ENCODE measurements at regions not wholly inside any gene's neighbourhood (a gene's known extent, or its start where the extent isn't known, plus 50 kb on each side); places are given as distances from the start of the nearest gene placed in this dataset.

DNA sequence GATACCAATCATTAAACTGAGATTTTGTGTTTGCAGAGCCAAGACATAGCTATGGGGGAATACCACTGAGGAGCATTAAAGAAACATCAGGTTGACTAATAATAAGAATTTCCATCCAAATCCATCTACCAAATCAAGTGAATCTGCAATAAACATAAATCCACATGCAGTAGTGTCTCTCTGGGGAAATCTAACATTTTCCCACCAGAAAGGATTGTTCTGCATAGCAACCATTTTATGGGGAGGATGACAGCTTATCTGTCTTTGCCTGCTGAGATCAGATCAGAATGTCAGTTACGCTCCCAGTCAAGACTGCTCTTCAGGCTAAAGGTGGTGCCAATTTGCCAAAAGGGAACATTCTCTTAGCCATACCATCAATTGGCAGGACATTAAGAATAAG is 1098.9 kb upstream of the CHAC2 start:
- Histone ChIP-seq H3K27me3 (ENCODE audit: control insufficient read depth, insufficient read depth, low read length) (no peaks in the 10 kb centered on the region), H3K4me1 (ENCODE audit: control insufficient read depth, insufficient read depth, low read length) (no peaks in the 10 kb centered on the region), H3K9ac (ENCODE audit: low read depth, low read length) (no peak overlapping the region), H3K4me3 (ENCODE audit: low read depth, low read length) (no peak overlapping the region), H3K9me3 (ENCODE audit: control insufficient read depth, insufficient read depth, low read length) (peaks cover 3% of the 10 kb centered on the region), H3K36me3 (ENCODE audit: control insufficient read depth, insufficient read depth, low read length) (no peaks in the 10 kb centered on the region)

DNA sequence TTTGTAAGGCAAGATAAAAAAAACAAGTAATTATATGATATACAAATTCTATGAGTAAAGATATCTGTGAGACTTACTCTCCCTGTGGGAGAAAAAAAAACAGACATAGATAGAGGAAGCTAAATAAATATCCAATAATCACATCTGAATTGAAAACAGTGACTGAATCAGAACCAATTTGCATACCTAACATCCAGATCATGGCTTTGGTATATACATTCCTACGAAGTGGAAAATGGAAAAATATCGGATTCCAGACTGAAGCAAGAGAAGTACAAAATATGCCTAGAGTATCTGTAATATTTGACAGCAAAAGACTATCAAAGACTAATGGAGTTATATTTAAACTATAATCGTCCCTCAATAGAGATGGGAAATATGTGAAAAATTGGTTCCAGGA is 1108.1 kb upstream of the CHAC2 start:
- Histone ChIP-seq H3K4me3 (ENCODE audit: low read depth, low read length) (no peak overlapping the region), H3K9me3 (ENCODE audit: control insufficient read depth, insufficient read depth, low read length) (no peaks in the 10 kb centered on the region), H3K27me3 (ENCODE audit: control insufficient read depth, insufficient read depth, low read length) (no peaks in the 10 kb centered on the region)

GRCh38 chr2:52658598-52658997 is 1109.0 kb upstream of the CHAC2 start:
- Histone ChIP-seq H3K4me1 (ENCODE audit: control insufficient read depth, insufficient read depth, low read length) (no peaks in the 10 kb centered on the region), H3K9ac (ENCODE audit: low read depth, low read length) (no peak overlapping the region), H3K36me3 (ENCODE audit: control insufficient read depth, insufficient read depth, low read length) (no peaks in the 10 kb centered on the region), H3K9me3 (ENCODE audit: control insufficient read depth, insufficient read depth, low read length) (no peaks in the 10 kb centered on the region), H3K4me3 (ENCODE audit: low read depth, low read length) (no peak overlapping the region), H3K27me3 (ENCODE audit: control insufficient read depth, insufficient read depth, low read length) (no peaks in the 10 kb centered on the region)

More for the DNA sequence above, 1108.1 kb upstream of the CHAC2 start:
- no peaks in the 10 kb centered on the region for H3K36me3 ChIP-seq (ENCODE audit: control insufficient read depth, insufficient read depth, low read length)
- no peaks in the 10 kb centered on the region for H3K4me1 ChIP-seq (ENCODE audit: control insufficient read depth, insufficient read depth, low read length)
- H3K9ac ChIP-seq (ENCODE audit: low read depth, low read length) = no peak overlapping the region

DNA sequence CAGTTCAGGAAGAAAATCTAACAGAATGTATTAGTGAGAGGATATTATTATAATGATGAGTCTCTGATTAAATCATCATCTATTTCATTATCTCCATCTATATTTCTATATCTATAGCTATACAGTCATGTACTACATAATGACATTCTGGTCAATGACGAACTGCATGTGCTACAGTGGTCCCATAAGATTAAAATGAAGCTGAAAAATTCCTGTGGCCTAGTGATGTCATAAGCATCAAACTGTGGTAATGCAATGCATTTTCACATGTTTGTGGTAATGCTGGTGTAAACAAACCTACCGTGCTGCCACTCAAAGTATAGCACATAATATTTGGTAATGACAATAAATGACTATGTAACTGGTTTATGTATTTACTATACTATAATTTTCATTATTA is 1127.9 kb upstream of the CHAC2 start:
- Histone ChIP-seq H3K27me3 (ENCODE audit: control insufficient read depth, insufficient read depth, low read length) (no peaks in the 10 kb centered on the region), H3K4me3 (ENCODE audit: low read depth, low read length) (no peak overlapping the region), H3K4me1 (ENCODE audit: control insufficient read depth, insufficient read depth, low read length) (no peaks in the 10 kb centered on the region), H3K9ac (ENCODE audit: low read depth, low read length) (no peak overlapping the region), H3K9me3 (ENCODE audit: control insufficient read depth, insufficient read depth, low read length) (no peaks in the 10 kb centered on the region), H3K36me3 (ENCODE audit: control insufficient read depth, insufficient read depth, low read length) (no peaks in the 10 kb centered on the region)

DNA sequence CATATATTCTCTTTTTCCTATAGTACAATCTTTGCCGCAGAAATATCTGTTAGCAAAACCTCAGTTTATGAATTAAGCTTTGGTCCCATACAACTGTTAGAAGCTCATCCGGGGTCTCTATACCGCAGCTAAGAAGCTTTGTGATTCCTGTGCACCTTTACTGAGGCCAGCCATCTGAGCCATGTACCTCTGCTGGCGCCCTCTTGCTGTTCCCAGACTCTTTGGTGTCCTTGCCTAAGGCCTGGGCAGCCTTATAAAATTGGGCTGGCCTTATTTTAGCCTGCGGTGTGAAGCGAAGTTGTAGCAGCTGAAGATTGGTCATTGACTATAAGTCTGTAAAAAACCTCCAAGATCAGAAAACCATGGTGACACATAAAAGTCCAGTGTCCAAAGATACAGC is 1135.1 kb upstream of the CHAC2 start:
- no peak overlapping the region for H3K9ac ChIP-seq (ENCODE audit: low read depth, low read length)
- no peak overlapping the region for H3K4me3 ChIP-seq (ENCODE audit: low read depth, low read length)
- no peaks in the 10 kb centered on the region for H3K27me3 ChIP-seq (ENCODE audit: control insufficient read depth, insufficient read depth, low read length)
- no peaks in the 10 kb centered on the region for H3K36me3 ChIP-seq (ENCODE audit: control insufficient read depth, insufficient read depth, low read length)
- no peaks in the 10 kb centered on the region for H3K4me1 ChIP-seq (ENCODE audit: control insufficient read depth, insufficient read depth, low read length)
- no peaks in the 10 kb centered on the region for H3K9me3 ChIP-seq (ENCODE audit: control insufficient read depth, insufficient read depth, low read length)

GRCh38 chr2:52629944-52630343 is 1137.7 kb upstream of the CHAC2 start:
- no peaks in the 10 kb centered on the region for H3K36me3 ChIP-seq (ENCODE audit: control insufficient read depth, insufficient read depth, low read length)
- no peaks in the 10 kb centered on the region for H3K9me3 ChIP-seq (ENCODE audit: control insufficient read depth, insufficient read depth, low read length)
- no peaks in the 10 kb centered on the region for H3K4me1 ChIP-seq (ENCODE audit: control insufficient read depth, insufficient read depth, low read length)
- H3K27me3 ChIP-seq (ENCODE audit: control insufficient read depth, insufficient read depth, low read length) = no peaks in the 10 kb centered on the region
- H3K4me3 ChIP-seq (ENCODE audit: low read depth, low read length) = no peak overlapping the region
- no peak overlapping the region for H3K9ac ChIP-seq (ENCODE audit: low read depth, low read length)

GRCh38 chr2:52629531-52629930 is 1138.1 kb upstream of the CHAC2 start:
- Histone ChIP-seq H3K27me3 (ENCODE audit: control insufficient read depth, insufficient read depth, low read length) (no peaks in the 10 kb centered on the region), H3K9ac (ENCODE audit: low read depth, low read length) (no peak overlapping the region), H3K9me3 (ENCODE audit: control insufficient read depth, insufficient read depth, low read length) (no peaks in the 10 kb centered on the region), H3K4me1 (ENCODE audit: control insufficient read depth, insufficient read depth, low read length) (no peaks in the 10 kb centered on the region), H3K4me3 (ENCODE audit: low read depth, low read length) (no peak overlapping the region), H3K36me3 (ENCODE audit: control insufficient read depth, insufficient read depth, low read length) (no peaks in the 10 kb centered on the region)

DNA sequence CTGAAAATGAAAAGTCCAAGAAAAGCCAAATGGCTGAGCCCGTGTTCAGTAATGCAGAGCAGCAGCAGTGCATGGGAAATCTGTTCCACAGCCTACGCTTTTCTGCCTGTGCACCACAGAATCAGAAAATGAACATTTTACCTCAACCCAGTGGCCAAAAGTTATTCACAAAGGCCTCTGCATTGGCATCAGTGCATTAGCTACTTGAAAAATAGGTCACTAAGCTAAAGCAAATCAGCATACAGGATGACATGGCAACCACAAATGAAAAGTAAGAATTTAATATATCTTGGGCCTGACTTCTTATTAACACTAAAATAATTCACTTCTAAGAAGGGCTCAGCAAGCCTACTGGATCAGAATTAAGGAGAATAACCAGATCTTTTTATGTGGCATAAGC is 1145.3 kb upstream of the CHAC2 start:
- Histone ChIP-seq H3K36me3 (ENCODE audit: control insufficient read depth, insufficient read depth, low read length) (no peaks in the 10 kb centered on the region), H3K4me3 (ENCODE audit: low read depth, low read length) (no peak overlapping the region), H3K9ac (ENCODE audit: low read depth, low read length) (no peak overlapping the region), H3K9me3 (ENCODE audit: control insufficient read depth, insufficient read depth, low read length) (no peaks in the 10 kb centered on the region), H3K4me1 (ENCODE audit: control insufficient read depth, insufficient read depth, low read length) (peaks cover 3% of the 10 kb centered on the region), H3K27me3 (ENCODE audit: control insufficient read depth, insufficient read depth, low read length) (no peaks in the 10 kb centered on the region)

DNA sequence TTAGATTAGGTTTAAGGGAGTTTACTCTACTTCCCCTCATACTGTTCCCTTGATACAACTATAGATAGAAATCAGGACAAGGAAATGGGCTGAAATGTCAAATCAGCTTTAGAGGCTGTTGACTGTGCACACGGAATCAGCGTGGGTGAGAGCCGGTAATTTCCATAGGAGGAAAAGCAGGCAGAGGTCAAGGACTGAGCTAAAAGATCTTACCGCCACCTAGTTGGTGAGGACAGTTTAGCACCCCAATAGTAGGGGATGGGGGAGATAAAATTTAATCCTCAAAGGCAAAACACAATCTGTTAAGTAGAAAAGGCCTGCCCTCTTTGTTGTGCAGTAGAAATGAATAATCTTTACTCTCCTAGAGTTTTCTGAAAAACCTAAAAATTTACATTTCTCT is 1154.5 kb upstream of the CHAC2 start:
- H3K9me3 ChIP-seq (ENCODE audit: control insufficient read depth, insufficient read depth, low read length) = no peaks in the 10 kb centered on the region
- H3K27me3 ChIP-seq (ENCODE audit: control insufficient read depth, insufficient read depth, low read length) = no peaks in the 10 kb centered on the region
- no peak overlapping the region for H3K4me3 ChIP-seq (ENCODE audit: low read depth, low read length)
- peaks cover 2% of the 10 kb centered on the region for H3K4me1 ChIP-seq (ENCODE audit: control insufficient read depth, insufficient read depth, low read length)
- no peak overlapping the region for H3K9ac ChIP-seq (ENCODE audit: low read depth, low read length)
- no peaks in the 10 kb centered on the region for H3K36me3 ChIP-seq (ENCODE audit: control insufficient read depth, insufficient read depth, low read length)

DNA sequence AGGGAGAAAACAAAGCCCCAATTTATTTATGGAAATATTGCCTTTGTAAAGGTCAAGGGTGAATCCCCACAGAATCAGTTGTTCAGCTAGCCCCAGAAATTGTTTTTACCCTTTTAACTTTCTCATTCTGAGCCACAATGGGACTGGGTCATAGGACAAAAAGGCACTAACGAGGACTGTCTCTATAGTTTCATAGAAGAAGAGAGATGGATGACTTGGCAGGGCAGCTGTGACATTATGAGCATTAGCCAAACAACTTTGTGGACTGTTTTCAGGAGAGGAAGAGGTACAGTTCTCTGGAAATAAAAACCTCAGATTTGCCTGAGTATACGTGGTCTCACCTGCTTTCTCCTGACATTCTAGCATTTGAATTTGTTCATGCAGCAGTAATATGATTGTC is 1155.8 kb upstream of the CHAC2 start:
- H3K9me3 ChIP-seq (ENCODE audit: control insufficient read depth, insufficient read depth, low read length) = no peaks in the 10 kb centered on the region
- no peaks in the 10 kb centered on the region for H3K4me1 ChIP-seq (ENCODE audit: control insufficient read depth, insufficient read depth, low read length)
- H3K9ac ChIP-seq (ENCODE audit: low read depth, low read length) = no peak overlapping the region
- no peaks in the 10 kb centered on the region for H3K27me3 ChIP-seq (ENCODE audit: control insufficient read depth, insufficient read depth, low read length)
- H3K36me3 ChIP-seq (ENCODE audit: control insufficient read depth, insufficient read depth, low read length) = no peaks in the 10 kb centered on the region
- H3K4me3 ChIP-seq (ENCODE audit: low read depth, low read length) = no peak overlapping the region

DNA sequence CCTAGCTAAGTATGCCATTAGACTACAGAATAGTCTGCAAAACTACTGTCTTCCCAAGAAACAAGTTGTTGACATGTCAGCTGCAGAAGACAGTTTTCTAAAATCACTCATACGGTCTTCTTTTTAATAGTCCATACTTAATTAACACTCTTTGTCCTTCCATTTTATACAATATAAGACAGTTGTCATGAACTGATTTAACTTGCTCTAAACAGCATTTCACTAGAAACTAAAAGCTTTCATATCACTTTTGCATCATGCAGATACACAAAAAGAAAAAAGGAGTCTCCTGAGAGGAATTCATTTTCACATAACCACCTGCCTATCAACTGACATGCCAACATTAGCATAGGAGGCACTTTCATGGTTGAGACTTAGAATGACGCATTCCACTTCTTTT is 1159.6 kb upstream of the CHAC2 start:
- H3K36me3 ChIP-seq (ENCODE audit: control insufficient read depth, insufficient read depth, low read length) = no peaks in the 10 kb centered on the region
- no peak overlapping the region for H3K4me3 ChIP-seq (ENCODE audit: low read depth, low read length)
- no peaks in the 10 kb centered on the region for H3K4me1 ChIP-seq (ENCODE audit: control insufficient read depth, insufficient read depth, low read length)
- no peak overlapping the region for H3K9ac ChIP-seq (ENCODE audit: low read depth, low read length)
- H3K9me3 ChIP-seq (ENCODE audit: control insufficient read depth, insufficient read depth, low read length) = no peaks in the 10 kb centered on the region
- H3K27me3 ChIP-seq (ENCODE audit: control insufficient read depth, insufficient read depth, low read length) = no peaks in the 10 kb centered on the region

DNA sequence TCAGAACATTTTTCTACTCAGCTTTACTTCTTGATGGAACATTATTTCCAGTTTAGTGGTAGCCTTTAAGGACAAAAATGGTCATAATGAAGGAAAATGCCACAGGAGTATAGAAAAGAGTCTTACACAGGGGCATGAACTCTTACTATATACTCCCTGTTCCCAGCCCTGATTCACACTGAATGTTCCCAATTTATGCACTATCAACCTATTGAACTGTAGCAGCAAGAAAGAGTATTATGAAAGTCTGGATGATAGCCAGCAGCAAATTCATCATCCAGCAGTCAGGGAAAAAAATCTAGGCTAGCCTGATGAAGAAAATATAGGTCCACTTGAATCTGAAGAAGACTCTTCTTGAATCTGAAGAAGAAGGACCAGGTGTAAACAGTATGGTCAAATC is 1170.3 kb upstream of the CHAC2 start:
- H3K36me3 ChIP-seq (ENCODE audit: control insufficient read depth, insufficient read depth, low read length) = no peaks in the 10 kb centered on the region
- no peaks in the 10 kb centered on the region for H3K4me1 ChIP-seq (ENCODE audit: control insufficient read depth, insufficient read depth, low read length)
- H3K9me3 ChIP-seq (ENCODE audit: control insufficient read depth, insufficient read depth, low read length) = no peaks in the 10 kb centered on the region

GRCh38 chr2:52594026-52594425 is 1173.6 kb upstream of the CHAC2 start:
- H3K4me3 ChIP-seq (ENCODE audit: low read depth, low read length) = no peak overlapping the region
- no peaks in the 10 kb centered on the region for H3K36me3 ChIP-seq (ENCODE audit: control insufficient read depth, insufficient read depth, low read length)
- no peak overlapping the region for H3K9ac ChIP-seq (ENCODE audit: low read depth, low read length)
- no peaks in the 10 kb centered on the region for H3K27me3 ChIP-seq (ENCODE audit: control insufficient read depth, insufficient read depth, low read length)
- H3K4me1 ChIP-seq (ENCODE audit: control insufficient read depth, insufficient read depth, low read length) = no peaks in the 10 kb centered on the region
- H3K9me3 ChIP-seq (ENCODE audit: control insufficient read depth, insufficient read depth, low read length) = no peaks in the 10 kb centered on the region

More for the DNA sequence above, 1170.3 kb upstream of the CHAC2 start:
- Histone ChIP-seq H3K4me3 (ENCODE audit: low read depth, low read length) (no peak overlapping the region), H3K9ac (ENCODE audit: low read depth, low read length) (no peak overlapping the region), H3K27me3 (ENCODE audit: control insufficient read depth, insufficient read depth, low read length) (no peaks in the 10 kb centered on the region)
